OCI-LY7 (cell line): ENCODE measurements at regions not wholly inside any gene's neighbourhood (a gene's known extent, or its start where the extent isn't known, plus 50 kb on each side); places are given as distances from the start of the nearest gene placed in this dataset.

Source experiments
- CTCF ChIP-seq: fragments of 200-600 bp; sonication (generic); conservative IDR thresholded peaks from 2 replicates; pipeline ENCODE4 v1.5.1; 2014; ENCODE audit warnings: mild to moderate bottlenecking, antibody characterized with exemption, low read length, moderate library complexity, mixed read lengths
- EZH2phosphoT487 ChIP-seq: fragments of 200-600 bp; sonication (generic); IDR thresholded peaks from 2 replicates; pipeline ENCODE4 v1.6.1; 2018; ENCODE audit warnings: low read depth, borderline replicate concordance, mild to moderate bottlenecking, mixed run types, antibody characterized with exemption, low read length, moderate library complexity, mixed read lengths

DNA sequence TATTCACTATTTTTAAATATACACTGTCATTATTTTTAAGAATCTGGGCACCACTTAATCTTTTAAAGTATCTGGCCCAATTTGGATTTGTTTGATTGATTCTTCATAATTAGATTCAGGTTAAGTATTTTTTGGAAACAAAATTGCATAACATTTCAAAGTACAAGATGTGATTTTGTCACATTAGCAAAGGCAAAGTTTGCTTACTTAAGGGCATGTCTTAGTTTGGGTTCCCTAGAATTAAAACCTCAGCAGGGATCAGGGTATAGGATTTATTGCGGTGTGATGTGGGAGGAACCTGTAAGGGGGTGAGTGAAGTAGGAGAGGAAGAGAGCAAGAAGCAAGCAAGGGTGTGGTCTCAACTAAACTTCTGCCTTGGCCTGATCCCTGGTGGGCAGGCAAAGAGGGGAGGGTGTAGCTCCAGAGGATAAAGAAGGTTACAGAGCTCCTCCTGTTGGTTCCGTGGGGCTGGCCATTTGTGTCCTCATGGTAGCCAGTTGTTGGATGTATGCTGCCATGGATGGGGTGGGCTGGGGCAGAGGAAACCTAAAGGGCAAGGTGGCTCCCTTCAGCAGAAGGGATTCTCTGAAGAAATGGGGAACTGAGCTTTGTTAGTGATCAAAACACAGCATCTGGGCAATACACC, 668.7 kb upstream of the SLC35B3 start:
- TF ChIP-seq CTCF (no peak), EZH2phosphoT487 (no peak)
